HCT116 (cell line): ENCODE measurements at regions not wholly inside any gene's neighbourhood (a gene's known extent, or its start where the extent isn't known, plus 50 kb on each side); places are given as distances from the start of the nearest gene placed in this dataset.

Experiments used
- ATAC-seq: fragments of 200-7000 bp; cut with Tn5 transposase; 2 replicates; pipeline ENCODE4 v1.9.1; 2020; ENCODE audit warnings: mild to moderate bottlenecking, moderate library complexity
- BruUV-seq: library from RNA; stranded (reverse); fragments of 400-500 nt; replicated peaks from 2 replicates; lab custom pipeline; 2021; lab: Mats Ljungman, UMichigan
- CTCF ChIA-PET: fragments of 300-600 bp; sonication (Branson Sonifier 250); formaldehyde crosslinking; loops from one replicate; lab custom pipeline; 2021; ENCODE audit warnings: antibody characterized with exemption; lab: Charles Lee
- POLR2A ChIA-PET: fragments of 300-600, 350-600 bp; sonication (Branson Sonifier 250); formaldehyde crosslinking; loops from one replicate; lab custom pipeline; 2021; ENCODE audit warnings: antibody characterized with exemption; lab: Charles Lee
- RAD21 ChIA-PET, 2 experiments: fragments of 300-600 bp; sonication (Branson Sonifier 250); formaldehyde crosslinking; loops; one replicate each; lab custom pipeline; 2023; ENCODE audit warnings: low total read pairs in 2 of 2; ENCODE audit not compliant: uncharacterized antibody in 2 of 2, unreplicated experiment in 2 of 2, low non-redundant PET in 1 of 2; lab: Charles Lee
- DNase-seq: peaks from one replicate; pipeline ENCODE4 v3.0.0-alpha.2; 2010; ENCODE audit warnings: low read depth, low spot score
- H2AFZ ChIP-seq: fragments of 200-600 bp; shearing (Covaris generic), sonication (generic); 2 replicates; pipeline ENCODE4 v1.6.1; 2017; ENCODE audit warnings: low read depth, mixed run types, mixed read lengths, antibody characterized with exemption, low read length; ENCODE audit not compliant: poor library complexity, severe bottlenecking
- H3K27ac ChIP-seq: 2 replicates; pipeline ENCODE4 v1.5.1; 2012; ENCODE audit warnings: low read depth, low read length
- H3K27me3 ChIP-seq: fragments of 200-600 bp; sonication (generic); 2 replicates; pipeline ENCODE4 v1.6.1; 2016; ENCODE audit warnings: mixed run types, low read length, mixed read lengths; ENCODE audit not compliant: insufficient read depth
- H3K36me3 ChIP-seq, 2 experiments: fragments of 200-500 bp in 1 of 2; fragments of 200-600 bp in 1 of 2; sonication (Bioruptor generic) in 1 of 2; sonication (generic) in 1 of 2; 2 replicates each; pipeline versions ENCODE4 v1.5.1 to v1.6.1; 2014 to 2016; ENCODE audit warnings: low read length in 2 of 2, inconsistent platforms in 1 of 2, mixed read lengths in 1 of 2, mixed run types in 1 of 2; ENCODE audit not compliant: insufficient read depth in 2 of 2, control insufficient read depth in 1 of 2
- H3K4me1 ChIP-seq, 2 experiments: fragments of 200-600 bp in 1 of 2; sonication (generic) in 1 of 2; 2 replicates each; pipeline versions ENCODE4 v1.5.1 to v1.6.1; 2012 to 2017; ENCODE audit warnings: low read length in 2 of 2, inconsistent platforms in 1 of 2, mild to moderate bottlenecking in 1 of 2, mixed read lengths in 1 of 2, mixed run types in 1 of 2, moderate library complexity in 1 of 2; ENCODE audit not compliant: insufficient read depth in 2 of 2, control insufficient read depth in 1 of 2
- H3K4me2 ChIP-seq: fragments of 200-600 bp; sonication (generic); 2 replicates; pipeline ENCODE4 v1.6.1; 2017; ENCODE audit warnings: mixed run types, low read length, mixed read lengths
- H3K4me3 ChIP-seq, 2 experiments: fragments of 200-600 bp in 1 of 2; sonication (generic) in 1 of 2; replicated peaks in 1 of 2; 2 replicates each; pipeline ENCODE4 v1.5.1; 2011 to 2016; ENCODE audit warnings: low read length in 2 of 2, control low read depth in 1 of 2, low read depth in 1 of 2, mild to moderate bottlenecking in 1 of 2, mixed read lengths in 1 of 2, mixed run types in 1 of 2
- H3K79me2 ChIP-seq: fragments of 200-600 bp; sonication (generic); 2 replicates; pipeline ENCODE4 v1.6.1; 2017; ENCODE audit warnings: mild to moderate bottlenecking, mixed run types, low read length, moderate library complexity, mixed read lengths; ENCODE audit not compliant: insufficient read depth
- H3K9ac ChIP-seq: fragments of 200-600 bp; sonication (generic); 2 replicates; pipeline ENCODE4 v1.6.1; 2016; ENCODE audit warnings: low read length, mixed read lengths
- H3K9me2 ChIP-seq: fragments of 200-600 bp; sonication (generic), shearing (Covaris generic); 2 replicates; pipeline ENCODE4 v1.6.1; 2017; ENCODE audit warnings: mixed run types, mild to moderate bottlenecking, moderate library complexity; ENCODE audit not compliant: insufficient read depth
- H3K9me3 ChIP-seq, 2 experiments: fragments of 200-500 bp in 1 of 2; fragments of 200-600 bp in 1 of 2; sonication (Bioruptor generic) in 1 of 2; sonication (generic) in 1 of 2; 2 replicates each; pipeline ENCODE4 v1.6.1; 2014 to 2017; ENCODE audit warnings: low read length in 2 of 2, mixed read lengths in 2 of 2, inconsistent platforms in 1 of 2, low read depth in 1 of 2, mild to moderate bottlenecking in 1 of 2, mixed run types in 1 of 2, moderate library complexity in 1 of 2; ENCODE audit not compliant: control insufficient read depth in 1 of 2, insufficient read depth in 1 of 2
- H4K20me1 ChIP-seq: fragments of 200-600 bp; sonication (generic), shearing (Covaris generic); 2 replicates; pipeline ENCODE4 v1.6.1; 2017; ENCODE audit warnings: mixed run types, mild to moderate bottlenecking, moderate library complexity; ENCODE audit not compliant: insufficient read depth
- CEBPB ChIP-seq: IDR thresholded peaks from 2 replicates; pipeline ENCODE4 v1.6.1; 2012; ENCODE audit warnings: low read depth
- EZH2 ChIP-seq: fragments of 200-600 bp; sonication (generic); IDR thresholded peaks from 2 replicates; pipeline ENCODE4 v1.6.1; 2017; ENCODE audit warnings: antibody characterized with exemption, mixed run types
- JUND ChIP-seq: IDR thresholded peaks from 2 replicates; pipeline ENCODE4 v1.6.1; 2012
- REST ChIP-seq: IDR thresholded peaks from 2 replicates; pipeline ENCODE4 v1.6.1; 2012; ENCODE audit warnings: low read depth
- SP1 ChIP-seq: IDR thresholded peaks from 2 replicates; pipeline ENCODE4 v1.6.1; 2012; ENCODE audit warnings: low read depth
- SRF ChIP-seq: IDR thresholded peaks from 2 replicates; pipeline ENCODE4 v1.6.1; 2012; ENCODE audit warnings: low read depth
- YY1 ChIP-seq: IDR thresholded peaks from 2 replicates; pipeline ENCODE4 v1.6.1; 2011; ENCODE audit warnings: low read length, low read depth, moderate library complexity, mild to moderate bottlenecking; ENCODE audit not compliant: insufficient replicate concordance; ENCODE audit errors: extremely low read depth
- ZNF274 ChIP-seq: fragments of 200-500 bp; sonication (Bioruptor generic); IDR thresholded peaks from 2 replicates; pipeline ENCODE4 v1.6.1; 2014; ENCODE audit warnings: mild to moderate bottlenecking, low read depth, low read length, inconsistent platforms
- intact Hi-C: fragments of 100-400 bp; cut with micrococcal nuclease; formaldehyde crosslinking; loops from 2 replicates; pipeline ENCODE4 v1.10.0; 2022
- TF ChIP-seq, protein P1 (sequence below): IDR thresholded peaks from 2 replicates; pipeline ENCODE4 v1.6.1; 2012
- TF ChIP-seq, protein P2 (sequence below): IDR thresholded peaks from 2 replicates; pipeline ENCODE4 v1.6.1; 2011; ENCODE audit warnings: mild to moderate bottlenecking, low read length, moderate library complexity; ENCODE audit not compliant: insufficient replicate concordance; ENCODE audit errors: extremely low read depth

DNA sequence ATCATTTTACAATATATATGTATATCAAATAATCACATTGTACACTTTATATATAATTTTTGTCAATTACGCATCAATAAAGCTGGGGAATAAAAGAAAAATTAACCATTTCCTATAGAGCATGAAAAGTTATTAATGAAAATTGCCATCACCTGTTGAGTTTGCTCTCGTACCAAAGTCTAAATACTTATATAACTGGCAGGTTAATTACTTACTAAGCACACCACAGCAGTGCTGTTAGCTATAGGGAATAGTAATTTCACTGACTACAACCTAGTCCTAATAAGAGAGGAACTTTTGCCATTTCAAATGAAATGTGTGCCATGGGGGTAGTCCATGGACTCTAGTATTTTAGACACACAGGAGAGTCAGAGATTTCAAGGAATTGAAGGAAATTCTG, 176.9 kb upstream of the COL1A2 start:
- Histone ChIP-seq H3K4me2 (no peak overlapping the region), H3K27ac (no peak overlapping the region), H3K36me3 (no peaks in the 10 kb centered on the region), H3K4me1 (no peaks in the 10 kb centered on the region), H3K27me3 (no peaks in the 10 kb centered on the region), H3K79me2 (no peaks in the 10 kb centered on the region), H3K4me3 (no peak overlapping the region), H2AFZ (no peak overlapping the region), H4K20me1 (no peaks in the 10 kb centered on the region), H3K9me3 (no peaks in the 10 kb centered on the region), H3K9me2 (no peaks in the 10 kb centered on the region), H3K9ac (no peak overlapping the region)
- no peak for DNase-seq
- ChIA-PET RAD21 (no interaction called here), POLR2A (no interaction called here), CTCF (no interaction called here)
- no TSS peak for BruUV-seq
- no peak for TF ChIP-seq REST
- no peak for ATAC-seq
- intact Hi-C loops = no loop called here

GRCh38 chr7:94222516-94222915, 172.2 kb upstream of the COL1A2 start:
- no peak for DNase-seq
- Histone ChIP-seq H3K27ac (no peak overlapping the region), H3K9ac (no peak overlapping the region), H3K9me2 (no peaks in the 10 kb centered on the region), H2AFZ (no peak overlapping the region), H4K20me1 (no peaks in the 10 kb centered on the region), H3K4me1 (peaks cover 0 to 9% of the 10 kb centered on the region in 2 experiments; a peak in 1 of 4 replicates), H3K4me2 (no peak overlapping the region), H3K79me2 (no peaks in the 10 kb centered on the region), H3K27me3 (no peaks in the 10 kb centered on the region)
- no TSS peak for BruUV-seq
- intact Hi-C loops = loop anchor here (5.0 kb wide), 4 partner anchors 320 to 975 kb away; no protein-coding TSS in a partner anchor
- RAD21 ChIA-PET = no interaction called here
- CTCF ChIA-PET = interaction anchor here (0.8 to 1.4 kb wide), 2 partner anchors 11 to 601 kb away, joined by 3 to 5 read pairs; no protein-coding TSS in a partner anchor
- TF ChIP-seq YY1 (no peak), ZNF274 (no peak), SP1 (no peak), JUND (no peak), EZH2 (no peak), CEBPB (no peak), SRF (no peak)
- TF ChIP-seq, protein P1, sequence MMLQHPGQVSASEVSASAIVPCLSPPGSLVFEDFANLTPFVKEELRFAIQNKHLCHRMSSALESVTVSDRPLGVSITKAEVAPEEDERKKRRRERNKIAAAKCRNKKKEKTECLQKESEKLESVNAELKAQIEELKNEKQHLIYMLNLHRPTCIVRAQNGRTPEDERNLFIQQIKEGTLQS = no peak
- TF ChIP-seq, protein P2, sequence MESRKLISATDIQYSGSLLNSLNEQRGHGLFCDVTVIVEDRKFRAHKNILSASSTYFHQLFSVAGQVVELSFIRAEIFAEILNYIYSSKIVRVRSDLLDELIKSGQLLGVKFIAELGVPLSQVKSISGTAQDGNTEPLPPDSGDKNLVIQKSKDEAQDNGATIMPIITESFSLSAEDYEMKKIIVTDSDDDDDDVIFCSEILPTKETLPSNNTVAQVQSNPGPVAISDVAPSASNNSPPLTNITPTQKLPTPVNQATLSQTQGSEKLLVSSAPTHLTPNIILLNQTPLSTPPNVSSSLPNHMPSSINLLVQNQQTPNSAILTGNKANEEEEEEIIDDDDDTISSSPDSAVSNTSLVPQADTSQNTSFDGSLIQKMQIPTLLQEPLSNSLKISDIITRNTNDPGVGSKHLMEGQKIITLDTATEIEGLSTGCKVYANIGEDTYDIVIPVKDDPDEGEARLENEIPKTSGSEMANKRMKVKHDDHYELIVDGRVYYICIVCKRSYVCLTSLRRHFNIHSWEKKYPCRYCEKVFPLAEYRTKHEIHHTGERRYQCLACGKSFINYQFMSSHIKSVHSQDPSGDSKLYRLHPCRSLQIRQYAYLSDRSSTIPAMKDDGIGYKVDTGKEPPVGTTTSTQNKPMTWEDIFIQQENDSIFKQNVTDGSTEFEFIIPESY = no peak
- TF ChIP-seq, all 23 proteins: peak for 0
- POLR2A ChIA-PET = no interaction called here
- Histone ChIP-seq H3K36me3 (no peaks in the 10 kb centered on the region), H3K4me3 (no peak overlapping the region), H3K9me3 (no peaks in the 10 kb centered on the region)
- ATAC-seq = no peak
